ENCODE measurements at regions not wholly inside any gene's neighbourhood (a gene's known extent, or its start where the extent isn't known, plus 50 kb on each side); places are given as distances from the start of the nearest gene placed in this dataset.

DNA sequence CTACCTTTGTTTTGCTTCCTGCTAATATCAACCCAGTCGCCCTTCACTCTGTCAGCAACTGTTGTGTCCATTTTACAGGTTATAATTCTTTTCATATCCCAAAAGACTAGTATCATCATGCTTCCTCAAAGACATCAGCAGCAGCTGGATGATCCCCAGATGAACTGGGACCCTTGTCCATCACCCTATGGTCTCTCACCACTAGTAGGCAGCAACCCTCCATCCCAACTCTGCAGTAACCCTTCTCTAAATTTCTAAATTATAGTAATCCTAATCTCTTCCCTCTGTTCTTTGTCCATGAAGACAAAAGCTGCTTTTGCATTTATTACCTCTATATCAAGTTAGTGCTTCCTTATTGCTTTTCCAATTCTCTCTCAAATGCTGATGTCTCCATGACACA lies 1025.8 kb downstream of the FAM181B start:
- TF ChIP-seq TAF1 (IDR thresholded peaks at IDR 0.05; ENCODE audit: borderline replicate concordance, low read depth, low read length) (no peak), POLR2A (IDR thresholded peaks at IDR 0.05; ENCODE audit: low read depth, low read length) (no peak)

All from GM12892 (cell line).